GM21619 (cell line): ENCODE measurements at regions not wholly inside any gene's neighbourhood (a gene's known extent, or its start where the extent isn't known, plus 50 kb on each side); places are given as distances from the start of the nearest gene placed in this dataset.

Experiments
- ATAC-seq: cut with Tn5 transposase; IDR thresholded peaks from one replicate; pipeline ENCODE4 v1.9.1; 2021; ENCODE audit not compliant: unreplicated experiment

GRCh38 chr4:135605076-135605475 lies 1403.5 kb upstream of the PABPC4L start:
- ATAC-seq: no peak

DNA sequence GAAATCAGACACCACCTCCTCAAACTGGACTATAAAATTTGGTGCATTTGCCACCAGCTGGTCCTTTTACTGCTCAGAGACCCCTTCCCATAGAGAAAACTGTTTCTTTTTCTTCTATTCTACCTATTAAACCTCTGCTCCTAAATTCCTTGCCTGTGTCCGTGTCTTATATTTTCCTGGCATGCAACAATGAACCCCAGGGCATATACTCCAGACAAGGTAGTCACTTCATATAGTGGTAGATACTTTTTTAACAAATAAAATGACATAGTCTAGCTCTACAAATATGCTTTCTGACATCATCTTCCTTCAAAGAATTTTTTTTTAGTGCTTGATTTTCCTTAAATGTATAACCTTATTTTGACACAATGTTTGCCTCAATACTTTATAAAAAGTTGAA lies 1402.9 kb upstream of the PABPC4L start:
- no peak for ATAC-seq

DNA sequence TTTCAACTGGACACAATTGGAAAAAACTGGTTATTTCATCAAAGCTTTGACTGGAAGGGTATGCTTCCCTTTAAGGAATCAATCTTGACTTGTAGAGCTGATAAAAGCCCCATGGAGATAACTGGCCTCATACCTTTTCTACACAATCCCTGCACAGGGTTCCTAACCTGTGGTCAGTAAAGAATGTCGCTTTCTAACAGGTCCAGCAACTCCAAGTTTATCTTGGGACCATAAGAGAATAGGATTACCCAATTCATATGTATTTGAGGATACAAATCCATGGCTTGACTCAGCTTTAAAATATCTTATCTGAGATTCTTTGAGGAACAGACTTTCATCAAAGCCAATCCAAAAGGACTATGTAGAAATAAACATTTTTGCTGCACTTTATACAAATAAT lies 1399.8 kb upstream of the PABPC4L start:
- no peak for ATAC-seq

- no peak for ATAC-seq
Measured at GRCh38 chr4:135598151-135598550, 1396.6 kb upstream of the PABPC4L start.

- ATAC-seq: no peak
Measured at GRCh38 chr4:135594521-135594920, 1392.9 kb upstream of the PABPC4L start.

DNA sequence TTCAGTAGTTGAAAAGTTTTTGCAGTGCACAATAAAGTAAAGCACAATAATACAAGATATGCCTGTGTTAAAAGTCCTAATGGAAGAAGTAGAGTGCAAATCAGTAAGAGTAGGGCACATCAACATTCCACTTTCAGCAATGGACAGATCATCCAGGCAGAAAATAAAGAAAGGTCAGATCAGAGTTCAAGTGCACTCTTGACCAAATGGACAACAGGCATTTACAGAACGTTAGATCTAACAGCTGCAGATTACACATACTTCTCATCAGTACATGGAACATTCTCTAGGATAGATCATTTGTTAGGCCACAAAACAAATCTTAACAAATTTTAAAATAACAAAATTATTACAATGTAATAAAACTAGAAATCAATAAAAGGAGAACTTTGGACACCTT lies 1373.5 kb upstream of the PABPC4L start:
- no peak for ATAC-seq

- no peak for ATAC-seq
Measured at GRCh38 chr4:135573251-135573650, 1371.7 kb upstream of the PABPC4L start.

DNA sequence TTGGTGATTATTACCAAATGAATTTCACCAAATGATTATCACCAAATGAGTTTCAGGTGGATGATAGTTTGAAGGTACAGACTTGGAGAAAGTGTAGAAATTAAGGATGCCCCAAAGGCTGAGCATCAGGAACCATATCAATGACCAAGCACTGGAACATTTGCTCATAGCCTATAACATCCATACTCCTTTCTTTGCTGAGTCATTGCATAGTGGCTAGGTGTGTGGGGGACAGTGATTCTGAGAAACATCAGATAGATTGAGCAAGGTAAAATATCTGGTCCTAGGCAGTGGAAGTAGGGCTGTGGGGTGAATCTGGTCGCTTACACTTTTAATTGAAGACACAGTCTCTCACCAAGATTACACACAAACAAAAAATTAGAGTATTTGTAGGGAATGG lies 1362.5 kb upstream of the PABPC4L start:
- ATAC-seq: no peak

GRCh38 chr4:135553213-135553612 lies 1351.6 kb upstream of the PABPC4L start:
- no peak for ATAC-seq

GRCh38 chr4:135552131-135552530 lies 1350.5 kb upstream of the PABPC4L start:
- ATAC-seq: no peak

DNA sequence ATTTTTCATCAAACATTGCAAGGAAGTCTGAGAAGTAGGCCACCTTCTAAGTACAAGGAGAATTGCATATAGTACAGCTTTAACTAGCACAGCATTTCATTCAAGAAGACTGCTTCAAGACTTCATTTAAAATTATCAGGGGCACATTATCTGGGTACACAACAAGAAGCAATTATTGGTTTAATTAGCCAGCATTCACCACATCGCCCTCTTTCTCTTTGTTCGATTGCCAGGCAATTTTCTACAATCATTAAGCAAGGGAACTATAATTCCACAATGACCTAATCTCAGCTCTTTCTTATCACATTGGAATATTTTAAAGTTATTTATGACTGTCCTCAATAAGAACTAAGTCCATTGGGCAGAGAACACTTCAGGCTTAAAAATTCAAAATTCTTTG lies 1347.1 kb upstream of the PABPC4L start:
- ATAC-seq: no peak

DNA sequence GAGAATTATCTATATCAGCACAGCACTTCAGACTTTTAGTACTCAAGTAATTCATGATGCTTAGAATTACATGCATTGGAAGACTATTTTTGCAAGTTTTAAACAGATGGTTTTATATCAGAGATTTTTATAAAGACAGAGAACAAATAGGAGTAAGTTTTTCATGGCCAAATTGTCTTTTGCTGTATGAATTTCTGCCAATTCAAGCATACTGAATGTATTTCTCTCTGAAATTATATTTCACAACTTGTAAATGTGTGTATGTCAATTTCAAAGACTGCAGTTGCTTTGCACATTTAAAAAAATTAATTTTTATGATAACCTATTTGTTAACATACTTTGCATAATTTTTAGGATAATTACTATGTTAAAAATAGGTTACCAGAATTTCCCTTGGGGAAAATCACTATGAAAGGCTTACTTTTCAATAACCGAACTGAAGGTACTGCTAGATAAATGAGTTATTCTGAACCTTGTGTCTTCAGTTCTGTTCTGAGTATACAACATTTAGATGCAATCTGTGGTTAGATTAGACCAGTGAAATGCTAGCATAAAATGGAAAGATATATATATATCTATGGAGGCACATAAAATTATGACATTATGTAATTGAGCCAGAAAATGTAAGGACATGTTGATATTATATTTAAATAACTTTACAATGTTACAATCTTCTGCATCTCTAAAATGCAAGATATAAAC lies 1344.2 kb upstream of the PABPC4L start:
- ATAC-seq: no peak

GRCh38 chr4:135538698-135539097 lies 1337.1 kb upstream of the PABPC4L start:
- no peak for ATAC-seq

DNA sequence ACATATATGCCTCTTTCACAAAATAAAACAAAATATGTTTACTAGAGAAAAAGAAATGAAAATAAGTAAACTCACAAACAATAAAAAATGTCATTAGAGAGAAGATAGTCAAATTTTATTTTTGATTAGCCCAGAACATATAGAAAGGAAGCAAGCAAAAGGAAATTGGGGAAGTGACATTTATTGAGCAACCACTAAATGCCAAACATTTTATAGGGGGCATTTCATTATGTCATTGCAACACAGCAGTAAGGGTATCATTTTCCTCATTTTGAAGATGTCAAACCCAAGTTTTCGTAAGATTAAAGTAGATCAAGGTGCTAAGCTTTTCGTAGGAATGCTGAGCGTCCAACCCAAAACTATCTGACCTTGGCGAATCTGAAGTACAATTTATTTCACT lies 1331.5 kb upstream of the PABPC4L start:
- no peak for ATAC-seq

DNA sequence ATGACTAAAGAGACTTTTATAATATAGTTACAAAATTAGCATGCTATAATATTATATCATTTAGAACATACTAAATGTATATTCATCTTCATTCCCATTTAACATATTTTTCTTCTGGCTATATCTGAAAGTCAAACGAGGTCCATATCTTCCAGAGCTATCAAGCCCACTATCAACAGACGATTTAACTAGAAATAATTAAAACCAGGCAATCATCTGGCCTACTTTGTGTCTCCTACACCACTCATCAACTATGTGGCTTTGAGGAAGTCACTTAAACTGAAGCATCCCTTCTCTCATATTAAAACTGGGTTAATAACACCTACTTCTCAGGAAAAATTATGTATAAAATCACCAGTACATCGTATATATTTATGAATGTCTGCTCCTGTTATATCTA lies 1330.5 kb upstream of the PABPC4L start:
- ATAC-seq: no peak

DNA sequence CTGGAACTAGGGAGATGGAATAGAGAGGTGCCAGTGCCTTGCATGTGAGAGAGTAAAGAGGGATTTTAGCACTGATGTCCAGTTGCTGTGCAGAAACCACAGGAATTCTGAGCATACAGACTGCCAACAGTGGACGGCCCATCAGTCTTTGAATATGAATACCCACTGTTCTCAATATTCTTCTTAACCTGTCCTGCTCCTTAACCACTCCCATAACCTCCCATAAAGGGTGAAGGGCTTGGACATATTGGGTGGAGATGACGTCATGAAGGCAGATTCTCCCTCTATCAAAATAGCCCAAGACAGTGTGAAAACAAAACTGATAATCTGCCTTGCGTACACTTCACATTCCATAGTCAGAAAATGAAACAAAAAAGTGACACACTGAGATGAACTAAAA lies 1313.7 kb upstream of the PABPC4L start:
- ATAC-seq: no peak

DNA sequence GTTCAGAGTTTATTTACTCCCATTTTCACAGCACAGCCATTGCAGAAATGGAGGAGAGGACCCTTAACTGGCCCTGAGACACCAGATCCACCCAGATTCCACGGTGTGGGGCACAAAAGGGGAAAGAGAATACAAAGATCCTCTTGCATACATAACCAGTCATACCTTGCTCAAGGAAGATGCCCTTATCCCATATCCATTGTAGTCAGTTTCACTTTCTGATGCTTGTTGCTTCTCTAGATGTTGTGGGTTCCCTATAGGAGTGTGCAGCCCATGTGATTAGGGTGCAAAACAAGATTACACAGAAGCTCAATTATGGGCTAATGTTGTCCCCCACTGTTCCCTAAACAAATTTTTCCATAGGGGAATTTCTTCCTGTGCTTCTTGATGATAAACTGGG lies 1309.0 kb upstream of the PABPC4L start:
- no peak for ATAC-seq

GRCh38 chr4:135508006-135508714 lies 1306.6 kb upstream of the PABPC4L start:
- no peak for ATAC-seq

DNA sequence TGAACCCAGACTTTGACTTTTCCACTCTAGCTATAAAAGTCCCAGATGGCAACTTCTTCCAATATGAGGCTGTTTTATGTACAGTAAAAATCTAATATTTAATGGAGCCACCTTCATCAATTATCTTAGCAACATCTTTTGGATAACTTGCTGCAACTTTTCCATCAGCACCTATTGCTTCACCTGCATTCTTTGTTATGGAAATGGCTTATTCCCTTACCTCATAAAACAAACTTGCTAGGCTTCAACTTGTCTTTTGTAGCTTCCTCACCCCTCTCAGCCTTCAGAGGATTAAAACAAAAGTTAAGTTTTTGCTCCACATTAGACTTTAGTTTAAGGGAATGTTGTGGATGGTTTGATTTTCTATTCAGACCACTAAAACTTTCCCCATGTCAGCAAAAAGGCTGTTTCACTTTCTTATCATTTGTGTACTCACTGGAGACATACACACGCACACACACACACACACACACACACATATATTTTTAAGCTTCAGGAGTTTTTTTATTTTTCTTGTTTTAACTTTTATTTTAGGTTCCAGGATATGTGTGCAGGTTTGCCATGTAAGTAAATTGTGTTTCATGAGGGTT lies 1296.1 kb upstream of the PABPC4L start:
- no peak for ATAC-seq

- no peak for ATAC-seq
Measured at GRCh38 chr4:135492439-135492838, 1290.8 kb upstream of the PABPC4L start.

- ATAC-seq: no peak
Measured at GRCh38 chr4:135485371-135485770, 1283.8 kb upstream of the PABPC4L start.

GRCh38 chr4:135476272-135476671 lies 1274.7 kb upstream of the PABPC4L start:
- ATAC-seq: no peak
